GM12878 (cell line): ENCODE measurements at regions not wholly inside any gene's neighbourhood (a gene's known extent, or its start where the extent isn't known, plus 50 kb on each side); places are given as distances from the start of the nearest gene placed in this dataset.
"Not testable (repeated sequence)": the region's sequence is repeated elsewhere in the genome, so short reads cannot be mapped to it uniquely, and the experiment has no call there.

Experiments used
- ATAC-seq: fragments of 200-7000 bp; cut with Tn5 transposase; 3 replicates; pipeline ENCODE4 v1.9.1; 2020; ENCODE audit warnings: mild to moderate bottlenecking, moderate library complexity
- BruUV-seq: library from RNA; stranded (reverse); fragments of 400-500 nt; replicated peaks from 2 replicates; lab custom pipeline; 2021; lab: Mats Ljungman, UMichigan
- CTCF ChIA-PET: fragments of 300-600 bp; sonication (Branson Sonifier 250); formaldehyde crosslinking; extraction: SDS; loops from one replicate; lab custom pipeline; 2021; ENCODE audit warnings: inconsistent platforms; lab: Yijun Ruan, JAX
- POLR2A ChIA-PET: fragments of 350-600 bp; formaldehyde crosslinking; extraction: SDS; loops from one replicate; lab custom pipeline; 2021; ENCODE audit warnings: inconsistent platforms; lab: Charles Lee
- RAD21 ChIA-PET: fragments of 300-600 bp; sonication (Branson Sonifier 250); formaldehyde crosslinking; loops from one replicate; lab custom pipeline; 2023; ENCODE audit warnings: antibody characterized with exemption; ENCODE audit not compliant: unreplicated experiment; lab: Charles Lee
- SMC1A ChIA-PET: fragments of 300-600 bp; sonication (Branson Sonifier 250); formaldehyde crosslinking; loops from one replicate; lab custom pipeline; 2023; ENCODE audit not compliant: unreplicated experiment, uncharacterized antibody; lab: Charles Lee
- DNase-seq: peaks from one replicate; pipeline ENCODE4 v3.0.0-alpha.2; 2011; ENCODE audit warnings: low read depth, low spot score
- FAIRE-seq: peaks from 3 replicates; lab custom pipeline; 2011; peaks lifted over from hg19 to GRCh38; lab: Jason Lieb, UNC
- H2AFZ ChIP-seq: 2 replicates; pipeline ENCODE4 v1.6.0; 2011; ENCODE audit warnings: low read depth, low read length, control low read depth; ENCODE audit not compliant: control insufficient read depth
- H3K27ac ChIP-seq: 2 replicates; pipeline ENCODE4 v1.5.1; 2011; ENCODE audit warnings: control low read depth; ENCODE audit not compliant: control insufficient read depth, insufficient read depth
- H3K27me3 ChIP-seq, 2 experiments: replicated peaks in 1 of 2; 2 replicates each; pipeline versions ENCODE4 v1.6.0 to v1.6.1; 2011; ENCODE audit warnings: low read length in 1 of 2; ENCODE audit not compliant: control insufficient read depth in 2 of 2, insufficient read depth in 2 of 2
- H3K36me3 ChIP-seq, 2 experiments: 2 replicates each; pipeline ENCODE4 v1.5.1; 2011; ENCODE audit warnings: low read length in 1 of 2; ENCODE audit not compliant: control insufficient read depth in 2 of 2, insufficient read depth in 2 of 2
- H3K4me1 ChIP-seq: 2 replicates; pipeline ENCODE4 v1.6.1; 2011; ENCODE audit warnings: mild to moderate bottlenecking, low read length, moderate library complexity, mixed read lengths; ENCODE audit not compliant: control insufficient read depth, insufficient read depth
- H3K4me2 ChIP-seq: 2 replicates; pipeline ENCODE4 v1.6.0; 2011; ENCODE audit warnings: control low read depth; ENCODE audit not compliant: control insufficient read depth, insufficient read depth
- H3K4me3 ChIP-seq: fragments of 200-600 bp; sonication (generic); 2 replicates; pipeline ENCODE4 v1.5.1; 2016
- H3K79me2 ChIP-seq: 2 replicates; pipeline ENCODE4 v1.6.0; 2011; ENCODE audit warnings: low read length; ENCODE audit not compliant: control insufficient read depth, insufficient read depth
- H3K9ac ChIP-seq: 2 replicates; pipeline ENCODE4 v1.8.0; 2011; ENCODE audit warnings: low read length, control low read depth, mixed read lengths; ENCODE audit not compliant: control insufficient read depth, insufficient read depth
- H3K9me3 ChIP-seq: replicated peaks from 3 replicates; pipeline ENCODE4 v1.5.1; 2011; ENCODE audit warnings: mild to moderate bottlenecking, low read length; ENCODE audit not compliant: control insufficient read depth, insufficient read depth
- H4K20me1 ChIP-seq: 2 replicates; pipeline ENCODE4 v1.6.0; 2011; ENCODE audit not compliant: control insufficient read depth, insufficient read depth
- WGBS: methylation state at CpG from one replicate; pipeline ENCODE4 v1.1.6; 2016; ENCODE audit warnings: low lambda C conversion rate; ENCODE audit not compliant: insufficient replicate concordance, insufficient coverage; ENCODE audit errors: missing lambda C conversion rate; 5-methylcytosine and 5-hydroxymethylcytosine counted together
- in situ Hi-C: fragments of 300-500 bp; cut with MboI; formaldehyde crosslinking; loops from 9 replicates; pipeline ENCODE4 v1.14.3; 2018; ENCODE audit warnings: mixed read lengths
- intact Hi-C: fragments of 100-400 bp; cut with micrococcal nuclease; formaldehyde crosslinking; loops from one replicate; pipeline ENCODE4 v1.14.2; 2022; ENCODE audit not compliant: unreplicated experiment

GRCh38 chr15:34633602-34634001 is 50.2 kb upstream of the GOLGA8B start:
- H3K4me2 ChIP-seq, DNase-seq, H3K4me3 ChIP-seq, POLR2A ChIA-PET, ATAC-seq, SMC1A ChIA-PET, H3K4me1 ChIP-seq, H3K9ac ChIP-seq, intact Hi-C loops, H3K27ac ChIP-seq, RAD21 ChIA-PET, H2AFZ ChIP-seq, H3K9me3 ChIP-seq, H4K20me1 ChIP-seq, H3K27me3 ChIP-seq, H3K79me2 ChIP-seq, BruUV-seq, H3K36me3 ChIP-seq, in situ Hi-C loops, FAIRE-seq: not testable (repeated sequence)
- CTCF ChIA-PET: interaction anchor here (0.6 kb wide), 1 partner anchor 60 kb away, joined by 3 read pairs; no protein-coding TSS in a partner anchor
- 53% methylated on average over 3 of the region's 4 CpGs for WGBS
